Effector memory CD4-positive, alpha-beta T cell (primary cell): ENCODE measurements at regions not wholly inside any gene's neighbourhood (a gene's known extent, or its start where the extent isn't known, plus 50 kb on each side); places are given as distances from the start of the nearest gene placed in this dataset.

Experiments used
- DNase-seq, 3 donors: peaks; one replicate each; pipeline ENCODE4 v3.0.0-alpha.2; 2020
- H3K27ac ChIP-seq: 2 replicates; pipeline ENCODE4 v1.7.0; 2013; ENCODE audit warnings: mild to moderate bottlenecking, low read length, moderate library complexity; ENCODE audit not compliant: insufficient read depth, poor library complexity, severe bottlenecking
- H3K27me3 ChIP-seq: replicated peaks from 2 replicates; pipeline ENCODE4 v1.7.0; 2013; ENCODE audit warnings: mild to moderate bottlenecking, low read length; ENCODE audit not compliant: insufficient read depth, control insufficient read depth, poor library complexity, severe bottlenecking
- H3K36me3 ChIP-seq: 2 replicates; pipeline ENCODE4 v1.7.0; 2013; ENCODE audit warnings: mild to moderate bottlenecking, low read length, moderate library complexity; ENCODE audit not compliant: control insufficient read depth, insufficient read depth
- H3K4me1 ChIP-seq: 2 replicates; pipeline ENCODE4 v1.7.0; 2013; ENCODE audit warnings: low read length, mild to moderate bottlenecking; ENCODE audit not compliant: control insufficient read depth, insufficient read depth, poor library complexity, severe bottlenecking
- H3K4me3 ChIP-seq: 2 replicates; pipeline ENCODE4 v1.7.0; 2013; ENCODE audit warnings: low read length, low read depth, mild to moderate bottlenecking; ENCODE audit not compliant: insufficient read depth, poor library complexity, severe bottlenecking
- H3K9me3 ChIP-seq: 2 replicates; pipeline ENCODE4 v1.7.0; 2013; ENCODE audit warnings: mild to moderate bottlenecking, low read length, moderate library complexity; ENCODE audit not compliant: control insufficient read depth

DNA sequence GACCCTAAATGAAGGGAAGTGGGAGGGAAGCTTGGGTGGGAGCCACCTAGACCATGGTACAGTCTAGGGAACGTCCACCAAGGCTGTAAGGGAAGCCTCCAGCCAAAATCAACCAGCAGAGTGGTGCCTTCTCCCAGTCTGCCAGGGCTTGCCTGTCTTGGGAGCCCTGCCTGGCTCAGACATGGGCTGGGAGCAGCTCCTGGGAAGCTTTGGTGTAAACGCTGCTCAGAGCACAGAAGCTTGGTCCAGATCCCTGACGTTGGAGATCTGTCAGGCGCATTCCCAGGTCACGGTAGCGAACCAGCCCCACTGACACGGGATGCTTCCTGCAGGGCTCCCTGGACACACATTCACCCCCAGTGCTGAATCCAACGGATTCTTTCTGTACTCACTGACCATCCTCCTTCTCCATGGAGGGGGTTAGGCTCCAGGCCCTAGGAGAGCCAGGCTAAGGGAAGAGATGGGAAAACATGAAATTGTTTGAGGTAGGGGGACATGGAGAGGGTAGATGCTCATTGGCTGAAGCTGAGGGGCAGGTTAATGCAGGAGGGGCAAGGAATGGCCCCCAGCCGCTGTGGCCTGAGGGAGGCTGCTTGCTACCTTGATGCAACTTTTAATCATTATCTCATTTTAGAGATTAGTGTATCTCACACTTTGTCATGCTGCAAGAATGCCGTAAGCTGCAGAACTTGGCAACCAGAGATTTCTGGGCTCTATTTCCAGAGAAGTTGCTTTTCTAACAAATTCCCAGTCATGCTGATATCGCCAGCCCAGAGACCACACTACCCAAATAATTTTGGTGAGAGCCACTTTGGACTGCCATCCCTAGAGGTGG is 195.8 kb downstream of the UQCRFS1 start:
- no peaks in the 10 kb centered on the region for H3K27me3 ChIP-seq
- no peaks in the 10 kb centered on the region for H3K36me3 ChIP-seq

DNA sequence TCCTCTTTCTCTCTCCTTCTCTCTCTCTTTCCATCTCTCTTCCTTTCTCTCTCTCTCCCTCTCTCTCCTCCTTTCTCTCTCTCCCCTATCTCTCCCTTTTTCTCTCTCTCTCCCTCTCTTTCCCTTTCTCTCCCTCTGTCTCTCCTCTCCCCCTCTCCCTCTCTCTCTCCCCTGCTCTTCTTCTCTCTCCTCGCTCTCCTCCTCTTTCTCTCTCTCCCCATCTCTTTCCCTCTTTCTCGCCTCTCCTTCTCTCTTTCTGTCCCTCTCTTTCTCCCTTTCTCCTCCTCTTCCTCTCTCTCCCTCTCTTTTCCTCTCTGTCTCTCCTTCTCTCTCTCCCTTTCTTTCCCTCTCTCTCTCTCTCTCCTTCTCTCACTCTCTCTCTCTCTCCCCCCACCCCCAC is 196.6 kb downstream of the UQCRFS1 start:
- H3K4me3 ChIP-seq: no peak overlapping the region
- no peaks in the 10 kb centered on the region for H3K4me1 ChIP-seq
- no peaks in the 10 kb centered on the region for H3K9me3 ChIP-seq
- H3K36me3 ChIP-seq: no peaks in the 10 kb centered on the region
- no peak overlapping the region for H3K27ac ChIP-seq
- no peaks in the 10 kb centered on the region for H3K27me3 ChIP-seq
- no peak for DNase-seq

More for the DNA sequence above, 195.8 kb downstream of the UQCRFS1 start:
- DNase-seq: no peak
- Histone ChIP-seq H3K4me3 (no peak overlapping the region), H3K27ac (no peak overlapping the region), H3K4me1 (no peaks in the 10 kb centered on the region), H3K9me3 (no peaks in the 10 kb centered on the region)

- Histone ChIP-seq H3K36me3 (no peaks in the 10 kb centered on the region), H3K27me3 (no peaks in the 10 kb centered on the region), H3K27ac (no peak overlapping the region), H3K4me1 (no peaks in the 10 kb centered on the region), H3K4me3 (no peak overlapping the region), H3K9me3 (no peaks in the 10 kb centered on the region)
- no peak for DNase-seq
Measured at GRCh38 chr19:29015569-29015968, 197.4 kb downstream of the UQCRFS1 start.

- Histone ChIP-seq H3K36me3 (no peaks in the 10 kb centered on the region), H3K27me3 (no peaks in the 10 kb centered on the region), H3K27ac (no peak overlapping the region), H3K4me1 (no peaks in the 10 kb centered on the region), H3K4me3 (no peak overlapping the region), H3K9me3 (no peaks in the 10 kb centered on the region)
- no peak for DNase-seq
Measured at GRCh38 chr19:29014857-29015436, 198.0 kb downstream of the UQCRFS1 start.

GRCh38 chr19:29013988-29014387 is 199.0 kb downstream of the UQCRFS1 start:
- no peak overlapping the region for H3K4me3 ChIP-seq
- no peak overlapping the region for H3K27ac ChIP-seq
- no peaks in the 10 kb centered on the region for H3K4me1 ChIP-seq
- H3K36me3 ChIP-seq: no peaks in the 10 kb centered on the region
- H3K27me3 ChIP-seq: no peaks in the 10 kb centered on the region
- DNase-seq: no peak
- H3K9me3 ChIP-seq: no peaks in the 10 kb centered on the region

DNA sequence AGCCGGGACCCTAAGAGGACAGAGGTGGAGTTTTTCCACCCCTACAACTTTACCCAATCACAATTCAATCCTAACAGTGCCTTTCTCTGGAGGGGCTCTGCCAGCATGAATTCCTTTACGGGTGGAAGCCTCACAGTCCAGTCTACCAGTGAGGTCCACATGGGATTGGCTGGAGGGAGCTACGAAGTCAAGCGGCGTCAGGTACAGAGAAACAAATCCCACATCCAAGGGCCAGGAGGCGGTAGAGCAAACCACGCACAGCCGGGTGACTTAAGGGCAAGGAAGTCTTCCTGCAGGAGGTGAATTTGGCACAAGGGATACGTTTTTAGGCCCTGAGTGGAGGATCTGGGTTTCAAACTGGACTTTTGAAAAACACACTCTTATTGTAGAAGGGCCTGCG is 199.6 kb downstream of the UQCRFS1 start:
- Histone ChIP-seq H3K27me3 (no peaks in the 10 kb centered on the region), H3K4me1 (no peaks in the 10 kb centered on the region), H3K4me3 (no peak overlapping the region), H3K36me3 (no peaks in the 10 kb centered on the region), H3K9me3 (no peaks in the 10 kb centered on the region), H3K27ac (no peak overlapping the region)
- no peak for DNase-seq

DNA sequence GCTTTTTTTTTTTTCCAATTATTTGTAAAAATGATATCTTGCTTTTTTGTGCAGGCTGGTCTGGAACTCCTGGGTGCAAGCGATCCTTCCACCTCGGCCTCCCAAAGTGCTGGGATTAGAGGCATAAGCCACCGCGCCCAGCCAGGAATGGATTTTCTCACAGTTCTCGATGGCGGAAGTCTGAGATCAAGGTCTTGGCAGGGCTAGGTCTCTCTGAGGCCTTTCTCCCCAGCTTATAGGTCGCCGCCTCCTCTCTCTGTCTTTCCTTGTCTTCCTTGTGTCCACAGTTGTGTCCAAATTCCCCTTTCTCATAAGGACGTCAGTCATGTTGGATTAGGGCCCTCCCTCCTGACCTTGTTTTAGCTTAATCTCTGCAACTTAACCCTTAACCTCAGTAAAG is 200.5 kb downstream of the UQCRFS1 start:
- no peak for DNase-seq
- Histone ChIP-seq H3K27me3 (no peaks in the 10 kb centered on the region), H3K4me3 (no peak overlapping the region), H3K36me3 (no peaks in the 10 kb centered on the region), H3K9me3 (no peaks in the 10 kb centered on the region), H3K27ac (no peak overlapping the region), H3K4me1 (no peaks in the 10 kb centered on the region)

DNA sequence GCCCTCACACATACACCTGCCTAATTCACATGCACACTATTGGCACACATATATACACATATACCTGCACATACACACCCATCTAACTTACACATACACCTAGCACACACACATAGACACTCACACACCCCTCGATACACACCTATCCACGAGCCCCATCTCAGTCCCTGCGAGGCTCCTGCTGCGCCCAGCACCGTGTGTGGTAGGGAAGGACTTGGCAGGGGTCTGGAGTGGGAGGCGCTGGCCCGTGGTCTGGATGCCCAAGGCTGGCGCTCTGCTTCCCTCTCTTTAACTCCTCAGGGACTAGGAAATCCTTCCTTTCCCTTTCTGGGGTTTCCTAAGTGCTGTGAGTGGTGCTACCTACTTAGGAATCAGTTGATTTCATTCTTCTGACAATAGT is 202.7 kb downstream of the UQCRFS1 start:
- no peak overlapping the region for H3K4me3 ChIP-seq
- H3K27me3 ChIP-seq: no peaks in the 10 kb centered on the region
- no peak overlapping the region for H3K27ac ChIP-seq

DNA sequence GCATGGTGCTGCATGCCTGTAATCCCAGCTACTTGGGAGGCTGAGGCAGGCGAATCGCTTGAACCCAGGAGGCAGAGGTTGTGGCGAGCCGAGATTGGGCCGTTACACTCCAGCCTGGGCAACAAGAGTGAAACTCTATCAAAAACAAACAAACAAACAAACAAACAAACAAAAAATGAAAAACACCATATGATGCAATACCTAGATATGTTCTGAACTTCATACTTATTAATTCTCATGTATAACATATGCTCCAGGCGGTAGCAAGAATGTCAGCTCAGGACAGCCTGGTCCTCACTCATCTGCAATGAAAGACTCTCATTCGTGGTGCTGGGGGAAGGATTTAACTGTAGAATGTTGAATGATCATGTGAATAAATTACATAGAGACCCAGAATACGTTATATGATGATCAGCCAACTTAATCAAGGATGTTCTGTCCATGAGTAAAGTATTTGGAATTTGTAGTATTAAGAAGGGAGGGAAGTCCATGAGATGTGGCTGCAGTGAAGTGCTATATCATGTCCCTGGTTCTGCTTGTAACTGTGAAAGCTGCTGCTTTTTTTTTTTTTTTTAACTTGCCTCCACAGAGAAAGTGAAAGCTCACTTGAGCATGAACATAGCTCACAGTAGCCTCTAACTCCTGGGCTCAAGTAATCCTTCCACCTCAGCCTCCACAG is 206.8 kb downstream of the UQCRFS1 start:
- DNase-seq: no peak
- H3K4me1 ChIP-seq: no peaks in the 10 kb centered on the region
- no peaks in the 10 kb centered on the region for H3K27me3 ChIP-seq
- no peaks in the 10 kb centered on the region for H3K9me3 ChIP-seq
- H3K4me3 ChIP-seq: no peak overlapping the region
- no peak overlapping the region for H3K27ac ChIP-seq
- no peaks in the 10 kb centered on the region for H3K36me3 ChIP-seq

More for the DNA sequence above, 202.7 kb downstream of the UQCRFS1 start:
- Histone ChIP-seq H3K9me3 (no peaks in the 10 kb centered on the region), H3K36me3 (no peaks in the 10 kb centered on the region), H3K4me1 (no peaks in the 10 kb centered on the region)
- no peak for DNase-seq

- no peak overlapping the region for H3K4me3 ChIP-seq
- H3K27me3 ChIP-seq: no peaks in the 10 kb centered on the region
- no peaks in the 10 kb centered on the region for H3K9me3 ChIP-seq
- H3K4me1 ChIP-seq: no peaks in the 10 kb centered on the region
- H3K36me3 ChIP-seq: no peaks in the 10 kb centered on the region
- DNase-seq: no peak
- H3K27ac ChIP-seq: no peak overlapping the region
Measured at GRCh38 chr19:29004796-29005195, 208.2 kb downstream of the UQCRFS1 start.
